Cardiac septum (tissue), 1 donor: ENCODE measurements at regions not wholly inside any gene's neighbourhood (a gene's known extent, or its start where the extent isn't known, plus 50 kb on each side); places are given as distances from the start of the nearest gene placed in this dataset.

Experiments
- DNase-seq: peaks from one replicate; pipeline ENCODE4 v3.0.0-alpha.2; 2020; ENCODE audit warnings: low spot score
- intact Hi-C: fragments of 100-400 bp; cut with DNase I; formaldehyde crosslinking; loops from one replicate; pipeline ENCODE4 v1.14.0; 2022
- donor health status: DM: no; HTN: no; CAD: no.

- DNase-seq = no peak
- intact Hi-C loops = loop anchor here (5.0 kb wide), 2 partner anchors 66 to 169 kb away; no protein-coding TSS in a partner anchor
These were observed 300.7 kb upstream of the SLC30A5 start for GRCh38 chr5:68793074-68793473.

DNA sequence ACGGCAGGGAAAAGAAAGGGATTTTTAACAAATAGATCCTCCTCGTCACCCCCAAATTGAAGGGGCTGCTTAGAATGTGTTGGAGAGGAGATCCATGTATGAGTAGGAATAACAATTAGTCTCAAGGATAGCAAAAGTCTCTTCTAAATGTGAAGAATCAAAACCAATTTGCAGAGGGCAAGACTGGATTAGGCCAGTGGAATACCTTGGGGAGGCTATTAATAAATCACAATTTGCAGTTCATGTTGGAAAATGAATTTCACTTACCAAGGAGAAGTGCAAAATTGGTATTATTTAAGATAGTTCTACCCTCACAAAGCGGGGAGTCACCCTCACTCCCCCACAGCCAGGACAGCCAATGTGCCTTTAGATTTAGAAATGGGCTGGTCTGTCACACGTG, 299.8 kb upstream of the SLC30A5 start:
- DNase-seq = no peak
- intact Hi-C loops = loop anchor here (5.0 kb wide), 2 partner anchors 67 to 168 kb away; no protein-coding TSS in a partner anchor

- intact Hi-C loops = no loop called here
- DNase-seq = no peak
These were observed 298.6 kb upstream of the SLC30A5 start for GRCh38 chr5:68795190-68795589.

GRCh38 chr5:68798877-68799843, 294.7 kb upstream of the SLC30A5 start:
- DNase-seq = no peak
- intact Hi-C loops = no loop called here

GRCh38 chr5:68802430-68802829, 291.4 kb upstream of the SLC30A5 start:
- no peak for DNase-seq
- intact Hi-C loops = no loop called here

DNA sequence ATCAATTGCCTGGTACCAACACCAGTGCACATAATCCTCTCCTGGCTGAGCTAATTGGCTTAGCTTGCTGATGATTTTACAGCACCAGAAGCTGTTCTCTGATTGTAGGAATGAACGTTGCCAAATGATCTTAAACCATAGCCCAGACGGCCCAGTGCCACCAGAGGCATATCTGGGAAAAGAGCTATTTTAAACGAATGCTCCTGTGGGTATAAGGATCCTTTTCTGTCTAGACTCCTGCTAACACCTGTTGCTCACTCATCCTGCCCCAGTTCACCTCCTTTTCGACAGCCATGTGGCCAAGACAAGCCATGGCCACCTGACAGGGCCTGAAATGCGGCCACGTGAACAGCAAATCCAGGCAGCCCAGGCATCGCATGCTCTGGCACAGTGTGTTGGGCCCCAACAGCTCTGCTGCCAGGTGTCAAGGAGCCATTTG, 289.9 kb upstream of the SLC30A5 start:
- intact Hi-C loops = no loop called here
- DNase-seq = no peak

- intact Hi-C loops = no loop called here
- no peak for DNase-seq
These were observed 289.5 kb upstream of the SLC30A5 start for GRCh38 chr5:68804343-68804742.

DNA sequence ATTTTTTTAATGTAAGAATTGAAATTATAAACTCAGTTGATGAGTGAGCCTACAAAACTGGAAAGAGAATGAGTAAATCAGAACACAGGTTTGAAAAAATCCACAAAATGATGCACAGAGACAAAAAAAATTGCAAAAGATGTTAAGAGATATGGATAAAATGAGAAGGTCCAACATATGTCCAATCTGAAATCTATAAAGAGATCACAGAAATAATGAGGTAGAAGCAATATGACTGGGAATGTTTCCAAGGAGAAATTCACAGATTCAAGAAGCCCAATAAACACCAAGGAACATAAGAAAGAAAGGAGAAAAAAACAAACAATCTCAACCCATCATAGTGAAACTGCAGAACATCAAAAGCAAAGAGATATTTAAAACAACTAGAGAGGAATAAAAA, 288.4 kb upstream of the SLC30A5 start:
- no peak for DNase-seq
- intact Hi-C loops = no loop called here

DNA sequence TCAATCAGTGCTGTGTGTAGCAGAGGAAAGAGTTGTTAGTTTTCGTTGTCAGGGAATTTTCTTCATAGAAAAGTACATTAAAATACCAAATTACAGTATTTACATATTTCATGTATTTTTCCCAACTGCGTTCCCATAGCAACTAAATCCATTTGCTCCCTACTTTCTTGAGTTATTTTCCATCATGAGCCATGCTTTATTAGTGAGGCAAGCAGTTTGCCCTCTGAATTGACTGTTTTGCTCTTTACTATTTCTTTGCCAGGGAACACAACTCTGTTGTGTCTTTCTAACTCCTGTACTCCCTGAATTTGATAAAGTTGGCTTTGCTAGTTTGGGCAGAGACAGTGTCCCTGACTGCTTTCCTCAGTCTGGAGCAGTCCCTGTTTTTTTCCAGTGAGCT, 276.2 kb upstream of the SLC30A5 start:
- DNase-seq = no peak
- intact Hi-C loops = no loop called here

- DNase-seq = no peak
- intact Hi-C loops = no loop called here
These were observed 275.6 kb upstream of the SLC30A5 start for GRCh38 chr5:68818057-68818695.

DNA sequence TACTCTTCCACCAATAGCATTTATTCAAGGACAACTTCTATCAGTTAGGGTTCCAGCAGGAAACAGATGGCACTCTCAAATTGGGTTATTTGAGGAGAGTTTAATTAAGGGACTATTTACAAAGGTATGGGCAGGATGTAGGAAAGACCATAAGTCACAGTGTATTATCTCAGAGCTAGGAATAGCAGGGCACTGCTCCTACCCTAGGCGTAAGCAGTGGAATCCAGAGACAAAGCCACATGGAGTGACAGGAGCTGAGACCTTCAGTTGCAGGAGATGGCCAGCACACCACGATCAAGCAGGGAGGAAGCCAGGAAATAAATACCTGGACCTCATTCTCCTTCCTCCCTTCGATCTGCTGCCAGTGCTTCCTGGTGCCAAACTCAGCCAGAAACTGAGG, 274.9 kb upstream of the SLC30A5 start:
- intact Hi-C loops = no loop called here
- no peak for DNase-seq

DNA sequence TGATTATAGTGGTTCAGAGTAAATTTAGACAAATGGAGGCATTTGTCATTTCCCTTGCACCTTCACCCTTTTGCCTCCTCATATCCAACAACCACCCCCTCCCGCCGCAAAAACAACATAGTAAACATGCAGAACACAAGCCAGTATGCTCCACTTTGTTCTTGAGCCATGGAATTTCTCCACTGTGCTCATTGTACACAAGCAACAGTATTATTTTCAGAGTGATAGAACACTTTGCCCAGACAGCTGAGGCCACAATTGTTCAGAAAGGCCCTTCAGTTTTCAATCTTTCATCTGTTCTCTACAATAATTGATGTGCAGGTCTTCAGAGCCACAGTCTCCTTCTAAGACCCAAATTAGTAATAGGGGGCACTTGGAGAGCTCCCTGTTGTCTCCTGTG, 272.8 kb upstream of the SLC30A5 start:
- intact Hi-C loops = no loop called here
- DNase-seq = no peak

DNA sequence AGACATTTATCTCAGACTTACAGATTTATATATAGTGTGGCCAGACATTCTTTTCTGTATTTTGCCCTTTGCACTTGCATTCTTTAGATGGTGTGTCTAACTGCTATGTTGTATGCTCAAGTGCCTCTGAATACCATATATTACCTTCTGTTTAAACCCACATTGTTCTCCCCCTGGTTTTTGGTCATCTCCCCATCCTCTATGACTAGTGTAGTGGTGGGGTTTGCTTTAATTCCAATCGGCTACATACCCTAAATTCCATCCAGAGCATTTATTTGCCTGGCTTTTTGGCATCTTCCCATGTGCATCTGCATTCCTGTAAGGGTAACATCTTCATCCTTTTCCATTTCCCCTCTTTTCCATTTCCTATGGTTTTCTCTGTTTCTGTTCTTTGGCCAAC, 271.0 kb upstream of the SLC30A5 start:
- DNase-seq = no peak

GRCh38 chr5:68823301-68823700, 270.5 kb upstream of the SLC30A5 start:
- DNase-seq = no peak
- intact Hi-C loops = no loop called here

More for the DNA sequence above, 271.0 kb upstream of the SLC30A5 start:
- intact Hi-C loops = no loop called here

DNA sequence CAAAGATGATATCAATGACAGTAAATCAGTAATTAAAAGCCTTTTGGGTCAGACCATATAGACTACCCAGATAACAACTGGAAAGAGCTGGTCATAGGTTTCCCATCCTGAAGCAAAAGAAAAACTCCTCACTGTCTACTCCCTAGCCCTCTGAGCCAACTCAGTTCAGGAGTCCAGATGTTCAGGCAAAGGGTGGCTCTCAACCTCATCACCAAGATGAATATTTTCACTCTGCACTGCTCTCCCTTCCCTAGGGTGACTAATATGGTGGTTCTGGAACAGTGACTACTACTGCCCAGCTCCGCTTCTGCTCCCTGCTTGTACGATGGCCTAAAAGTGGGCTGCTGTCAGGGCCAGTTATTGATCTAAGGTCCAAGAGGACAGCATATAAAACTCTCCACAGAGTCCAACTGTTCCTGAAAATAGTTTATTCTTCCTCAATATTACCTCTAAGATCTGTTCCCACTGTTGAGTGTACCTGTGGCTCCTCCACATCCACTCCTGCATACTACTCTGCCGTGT, 263.4 kb upstream of the SLC30A5 start:
- DNase-seq = no peak

GRCh38 chr5:68834491-68834981, 259.3 kb upstream of the SLC30A5 start:
- intact Hi-C loops = no loop called here
- no peak for DNase-seq

More for the DNA sequence above, 263.4 kb upstream of the SLC30A5 start:
- intact Hi-C loops = no loop called here

- intact Hi-C loops = no loop called here
- no peak for DNase-seq
These were observed 255.6 kb upstream of the SLC30A5 start for GRCh38 chr5:68838157-68838718.

DNA sequence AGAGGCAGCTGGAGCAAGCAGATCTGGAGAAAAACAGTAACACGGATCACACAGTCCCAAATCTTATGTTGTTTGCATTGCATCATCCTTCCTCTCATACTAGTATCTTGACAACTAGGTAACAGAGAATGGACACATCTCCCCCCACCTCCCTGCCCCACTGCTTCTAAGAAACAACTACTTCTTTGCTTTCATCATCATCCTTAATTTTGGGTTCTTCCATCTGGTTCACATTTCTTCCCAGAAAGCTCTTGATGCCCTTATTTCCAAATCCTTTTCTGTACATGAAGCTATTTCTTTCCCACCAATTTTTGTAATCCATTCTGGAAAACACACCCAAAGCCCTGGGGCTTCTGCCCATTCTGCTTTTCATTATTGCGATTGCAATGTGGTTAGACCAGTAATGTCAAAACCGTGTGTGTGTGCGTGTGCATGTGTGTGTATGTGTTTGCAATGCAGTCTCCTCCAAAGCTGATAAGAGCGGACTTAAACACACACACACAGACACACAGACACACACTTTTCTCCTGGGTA, 254.7 kb upstream of the SLC30A5 start:
- intact Hi-C loops = no loop called here
- DNase-seq = no peak

- DNase-seq = no peak
- intact Hi-C loops = no loop called here
These were observed 250.0 kb upstream of the SLC30A5 start for GRCh38 chr5:68843624-68844364.
